ENCODE measurements at regions not wholly inside any gene's neighbourhood (a gene's known extent, or its start where the extent isn't known, plus 50 kb on each side); places are given as distances from the start of the nearest gene placed in this dataset.

GRCh38 chr5:30620481-30621085 is 572.9 kb upstream of the CDH6 start:
- ATAC-seq (ENCODE audit: low FRiP score) (no peak), DNase-seq (ENCODE audit: low spot score) (no peak)
- TF ChIP-seq CTCF (IDR thresholded peaks at IDR 0.05), result no peak

DNA sequence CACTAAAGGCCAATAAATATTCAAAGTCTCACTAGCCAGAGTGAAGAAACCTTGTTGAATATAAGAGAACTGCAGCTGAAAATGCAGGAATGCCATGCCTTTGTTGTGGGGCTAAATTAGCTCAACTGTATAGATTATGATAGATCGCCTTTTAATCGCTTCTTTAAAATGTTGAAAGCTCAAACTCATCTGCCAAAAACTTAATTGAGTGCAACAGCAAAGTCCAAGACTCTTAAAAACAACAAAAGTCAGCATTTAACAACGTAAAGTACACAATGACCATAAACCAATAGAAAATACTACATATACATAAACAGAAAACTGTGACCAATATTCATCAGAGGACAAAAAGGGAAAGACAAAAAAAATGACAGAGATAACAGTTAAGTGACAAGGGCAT is 585.0 kb upstream of the CDH6 start:
- ATAC-seq (ENCODE audit: low FRiP score) (no peak), DNase-seq (ENCODE audit: low spot score) (no peak)
- no peak for TF ChIP-seq CTCF (IDR thresholded peaks at IDR 0.05)

DNA sequence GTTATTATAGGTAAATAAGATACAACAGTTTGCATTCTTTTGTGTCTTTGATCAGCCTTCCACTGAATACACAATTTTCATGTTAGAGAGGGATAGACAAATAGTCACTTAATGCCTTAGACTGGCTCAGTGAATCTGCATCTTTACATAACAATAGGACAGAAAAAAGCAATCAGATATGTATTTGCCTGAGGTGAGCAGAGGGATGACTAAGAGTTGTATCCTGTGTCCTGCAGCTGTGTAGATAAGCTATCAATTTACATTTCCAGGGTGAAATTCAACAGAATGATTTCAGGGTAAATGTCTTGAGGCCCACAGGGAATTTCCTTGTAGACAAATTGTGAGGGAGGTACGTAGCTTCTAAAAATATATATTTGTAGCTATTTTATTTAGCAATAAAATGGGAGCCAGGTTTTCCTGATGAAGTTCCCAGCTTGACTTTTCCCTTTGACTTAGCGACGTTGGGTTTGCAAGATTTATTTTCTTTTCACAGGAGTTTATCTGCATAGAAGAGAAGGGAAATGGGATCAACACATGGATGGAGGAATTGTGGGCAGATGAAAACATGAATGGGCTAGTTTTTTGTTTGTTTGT is 586.1 kb upstream of the CDH6 start:
- no peak for ATAC-seq (ENCODE audit: low FRiP score)
- DNase-seq (ENCODE audit: low spot score), result no peak
- TF ChIP-seq CTCF (IDR thresholded peaks at IDR 0.05), result no peak

GRCh38 chr5:30605693-30606268 is 587.7 kb upstream of the CDH6 start:
- ATAC-seq (ENCODE audit: low FRiP score) (no peak), DNase-seq (ENCODE audit: low spot score) (no peak)
- TF ChIP-seq CTCF (IDR thresholded peaks at IDR 0.05), result no peak

DNA sequence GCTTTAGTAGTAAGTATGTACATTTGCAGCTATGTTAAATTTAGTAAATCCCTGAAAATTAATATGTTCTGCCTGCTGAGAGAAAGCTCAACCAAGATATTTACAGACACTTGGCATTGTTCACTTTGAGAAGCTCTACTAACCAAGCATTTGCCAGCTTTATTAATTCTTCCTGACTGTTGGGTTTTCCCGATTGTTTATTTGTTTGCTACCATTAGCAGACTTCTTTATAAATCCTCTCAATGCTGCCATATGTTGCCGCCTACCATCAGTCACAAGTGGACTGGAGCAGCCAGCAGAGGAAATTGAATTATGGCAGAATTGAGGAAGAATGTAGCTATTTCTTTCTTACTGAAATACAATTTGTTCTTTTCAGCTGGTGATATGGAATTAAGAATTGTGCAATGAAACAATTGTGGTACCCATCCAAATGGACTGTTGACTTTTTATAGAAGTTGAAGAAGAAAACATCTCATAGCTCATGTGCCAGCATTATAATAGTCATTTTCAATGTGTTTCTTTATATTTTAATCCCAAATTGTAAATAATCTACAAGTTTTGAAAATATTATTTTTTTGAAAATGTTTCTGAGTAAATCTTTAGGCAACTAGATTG is 588.7 kb upstream of the CDH6 start:
- DNase-seq (ENCODE audit: low spot score) (no peak), ATAC-seq (ENCODE audit: low FRiP score) (no peak)
- no peak for TF ChIP-seq CTCF (IDR thresholded peaks at IDR 0.05)

- ATAC-seq (ENCODE audit: low FRiP score) (no peak), DNase-seq (ENCODE audit: low spot score) (no peak)
- no peak for TF ChIP-seq CTCF (IDR thresholded peaks at IDR 0.05)
Observed at GRCh38 chr5:30600892-30601291, 592.6 kb upstream of the CDH6 start.
